GM19351 (cell line): ENCODE measurements at regions not wholly inside any gene's neighbourhood (a gene's known extent, or its start where the extent isn't known, plus 50 kb on each side); places are given as distances from the start of the nearest gene placed in this dataset.
"Not testable (repeated sequence)": the region's sequence is repeated elsewhere in the genome, so short reads cannot be mapped to it uniquely, and the experiment has no call there.

Experiments
- ATAC-seq: cut with Tn5 transposase; IDR thresholded peaks from one replicate; pipeline ENCODE4 v1.9.1; 2021; ENCODE audit warnings: mild to moderate bottlenecking, moderate library complexity; ENCODE audit not compliant: unreplicated experiment

- ATAC-seq, result no peak
These were observed 383.7 kb upstream of the TRPC7 start for GRCh38 chr5:136749016-136749415.

- no peak for ATAC-seq
These were observed 377.7 kb upstream of the TRPC7 start for GRCh38 chr5:136743052-136743451.

- ATAC-seq, result no peak
These were observed 374.9 kb upstream of the TRPC7 start for GRCh38 chr5:136740228-136740627.

GRCh38 chr5:136739271-136739670 is 373.9 kb upstream of the TRPC7 start:
- not testable (repeated sequence) for ATAC-seq

- no peak for ATAC-seq
These were observed 373.5 kb upstream of the TRPC7 start for GRCh38 chr5:136738829-136739228.

- ATAC-seq, result no peak
These were observed 370.7 kb upstream of the TRPC7 start for GRCh38 chr5:136736021-136736420.

GRCh38 chr5:136735611-136736010 is 370.3 kb upstream of the TRPC7 start:
- ATAC-seq, result not testable (repeated sequence)

- ATAC-seq, result no peak
These were observed 369.3 kb upstream of the TRPC7 start for GRCh38 chr5:136734628-136735027.

- ATAC-seq, result no peak
These were observed 367.4 kb upstream of the TRPC7 start for GRCh38 chr5:136732751-136733150.

GRCh38 chr5:136731241-136731900 is 366.0 kb upstream of the TRPC7 start:
- no peak for ATAC-seq

GRCh38 chr5:136730426-136730825 is 365.1 kb upstream of the TRPC7 start:
- ATAC-seq, result no peak

GRCh38 chr5:136729901-136730355 is 364.6 kb upstream of the TRPC7 start:
- no peak for ATAC-seq

GRCh38 chr5:136726506-136726905 is 361.2 kb upstream of the TRPC7 start:
- no peak for ATAC-seq

GRCh38 chr5:136724161-136724560 is 358.8 kb upstream of the TRPC7 start:
- ATAC-seq, result no peak

GRCh38 chr5:136722581-136722980 is 357.2 kb upstream of the TRPC7 start:
- no peak for ATAC-seq

- ATAC-seq, result no peak
These were observed 356.7 kb upstream of the TRPC7 start for GRCh38 chr5:136722086-136722485.

GRCh38 chr5:136720674-136721073 is 355.3 kb upstream of the TRPC7 start:
- no peak for ATAC-seq

GRCh38 chr5:136717917-136718316 is 352.6 kb upstream of the TRPC7 start:
- ATAC-seq, result no peak

- ATAC-seq, result no peak
These were observed 348.9 kb upstream of the TRPC7 start for GRCh38 chr5:136714286-136714685.

- ATAC-seq, result no peak
These were observed 347.3 kb upstream of the TRPC7 start for GRCh38 chr5:136712628-136713027.

GRCh38 chr5:136710834-136711233 is 345.5 kb upstream of the TRPC7 start:
- no peak for ATAC-seq

- no peak for ATAC-seq
These were observed 338.4 kb upstream of the TRPC7 start for GRCh38 chr5:136703706-136704105.

GRCh38 chr5:136703036-136703435 is 337.7 kb upstream of the TRPC7 start:
- ATAC-seq, result no peak
